ENCODE measurements at regions not wholly inside any gene's neighbourhood (a gene's known extent, or its start where the extent isn't known, plus 50 kb on each side); places are given as distances from the start of the nearest gene placed in this dataset.

DNA sequence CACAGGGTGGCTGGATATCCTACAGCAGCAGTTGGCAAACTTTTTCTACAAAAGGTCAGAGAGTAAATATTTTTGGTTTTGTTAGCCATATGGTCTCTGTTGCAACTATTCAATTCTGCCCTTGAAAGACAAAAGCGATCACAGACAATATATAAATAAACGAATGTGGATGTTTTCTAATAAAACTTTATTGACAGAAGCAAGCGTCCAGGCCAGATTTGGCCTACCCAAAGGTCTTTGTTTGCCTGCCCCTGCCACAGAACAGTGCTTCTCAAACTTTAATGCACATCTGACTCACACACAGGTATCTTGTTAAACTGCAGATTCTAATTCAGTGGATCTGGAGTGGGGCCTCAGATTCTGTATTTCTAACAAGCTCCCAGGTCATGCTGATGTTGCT is 621.4 kb upstream of the DIPK2B start (continued):
- TF ChIP-seq, protein P1, sequence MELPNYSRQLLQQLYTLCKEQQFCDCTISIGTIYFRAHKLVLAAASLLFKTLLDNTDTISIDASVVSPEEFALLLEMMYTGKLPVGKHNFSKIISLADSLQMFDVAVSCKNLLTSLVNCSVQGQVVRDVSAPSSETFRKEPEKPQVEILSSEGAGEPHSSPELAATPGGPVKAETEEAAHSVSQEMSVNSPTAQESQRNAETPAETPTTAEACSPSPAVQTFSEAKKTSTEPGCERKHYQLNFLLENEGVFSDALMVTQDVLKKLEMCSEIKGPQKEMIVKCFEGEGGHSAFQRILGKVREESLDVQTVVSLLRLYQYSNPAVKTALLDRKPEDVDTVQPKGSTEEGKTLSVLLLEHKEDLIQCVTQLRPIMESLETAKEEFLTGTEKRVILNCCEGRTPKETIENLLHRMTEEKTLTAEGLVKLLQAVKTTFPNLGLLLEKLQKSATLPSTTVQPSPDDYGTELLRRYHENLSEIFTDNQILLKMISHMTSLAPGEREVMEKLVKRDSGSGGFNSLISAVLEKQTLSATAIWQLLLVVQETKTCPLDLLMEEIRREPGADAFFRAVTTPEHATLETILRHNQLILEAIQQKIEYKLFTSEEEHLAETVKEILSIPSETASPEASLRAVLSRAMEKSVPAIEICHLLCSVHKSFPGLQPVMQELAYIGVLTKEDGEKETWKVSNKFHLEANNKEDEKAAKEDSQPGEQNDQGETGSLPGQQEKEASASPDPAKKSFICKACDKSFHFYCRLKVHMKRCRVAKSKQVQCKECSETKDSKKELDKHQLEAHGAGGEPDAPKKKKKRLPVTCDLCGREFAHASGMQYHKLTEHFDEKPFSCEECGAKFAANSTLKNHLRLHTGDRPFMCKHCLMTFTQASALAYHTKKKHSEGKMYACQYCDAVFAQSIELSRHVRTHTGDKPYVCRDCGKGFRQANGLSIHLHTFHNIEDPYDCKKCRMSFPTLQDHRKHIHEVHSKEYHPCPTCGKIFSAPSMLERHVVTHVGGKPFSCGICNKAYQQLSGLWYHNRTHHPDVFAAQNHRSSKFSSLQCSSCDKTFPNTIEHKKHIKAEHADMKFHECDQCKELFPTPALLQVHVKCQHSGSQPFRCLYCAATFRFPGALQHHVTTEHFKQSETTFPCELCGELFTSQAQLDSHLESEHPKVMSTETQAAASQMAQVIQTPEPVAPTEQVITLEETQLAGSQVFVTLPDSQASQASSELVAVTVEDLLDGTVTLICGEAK (IDR thresholded peaks at IDR 0.05), result peak; percentile 63
- TF ChIP-seq, protein P1 (CRISPR knock-in tag; IDR thresholded peaks at IDR 0.05), result no peak
- TF ChIP-seq CHAMP1 (IDR thresholded peaks at IDR 0.05), result no peak
